ENCODE measurements at regions not wholly inside any gene's neighbourhood (a gene's known extent, or its start where the extent isn't known, plus 50 kb on each side); places are given as distances from the start of the nearest gene placed in this dataset.

DNA sequence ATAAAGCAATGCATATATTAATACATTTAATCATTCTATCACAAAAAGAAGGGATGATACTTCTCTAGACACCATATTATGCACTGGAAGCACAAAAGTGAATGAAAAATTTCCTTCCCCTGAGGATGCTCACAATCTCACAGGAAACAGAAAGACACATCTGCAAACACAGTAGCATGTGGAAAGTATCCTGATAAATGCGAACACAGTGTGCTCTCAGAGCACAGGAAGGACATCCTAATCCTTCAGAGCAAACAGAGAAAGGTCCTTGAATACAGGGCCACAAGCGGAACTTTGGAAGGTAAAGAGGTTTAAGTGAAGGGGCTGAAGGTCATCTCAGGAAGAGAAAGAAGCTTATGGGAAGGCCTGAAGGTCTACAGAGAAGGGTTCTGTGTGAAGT is 524.6 kb upstream of the LRRC4C start:
- TF ChIP-seq, protein P1, sequence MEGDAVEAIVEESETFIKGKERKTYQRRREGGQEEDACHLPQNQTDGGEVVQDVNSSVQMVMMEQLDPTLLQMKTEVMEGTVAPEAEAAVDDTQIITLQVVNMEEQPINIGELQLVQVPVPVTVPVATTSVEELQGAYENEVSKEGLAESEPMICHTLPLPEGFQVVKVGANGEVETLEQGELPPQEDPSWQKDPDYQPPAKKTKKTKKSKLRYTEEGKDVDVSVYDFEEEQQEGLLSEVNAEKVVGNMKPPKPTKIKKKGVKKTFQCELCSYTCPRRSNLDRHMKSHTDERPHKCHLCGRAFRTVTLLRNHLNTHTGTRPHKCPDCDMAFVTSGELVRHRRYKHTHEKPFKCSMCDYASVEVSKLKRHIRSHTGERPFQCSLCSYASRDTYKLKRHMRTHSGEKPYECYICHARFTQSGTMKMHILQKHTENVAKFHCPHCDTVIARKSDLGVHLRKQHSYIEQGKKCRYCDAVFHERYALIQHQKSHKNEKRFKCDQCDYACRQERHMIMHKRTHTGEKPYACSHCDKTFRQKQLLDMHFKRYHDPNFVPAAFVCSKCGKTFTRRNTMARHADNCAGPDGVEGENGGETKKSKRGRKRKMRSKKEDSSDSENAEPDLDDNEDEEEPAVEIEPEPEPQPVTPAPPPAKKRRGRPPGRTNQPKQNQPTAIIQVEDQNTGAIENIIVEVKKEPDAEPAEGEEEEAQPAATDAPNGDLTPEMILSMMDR (IDR thresholded peaks at IDR 0.05; ENCODE audit: borderline replicate concordance, extremely low read depth, low read length, poor library complexity, severe bottlenecking): no peak
- TF ChIP-seq EZH2 (IDR thresholded peaks at IDR 0.05; ENCODE audit: borderline replicate concordance, low read depth, low read length, severe bottlenecking): no peak

Measured in DND-41 (cell line).